ENCODE measurements at regions not wholly inside any gene's neighbourhood (a gene's known extent, or its start where the extent isn't known, plus 50 kb on each side); places are given as distances from the start of the nearest gene placed in this dataset.
A peak's percentile ranks its signal among the peaks of the same experiment; 100 is the strongest.
"Not testable (repeated sequence)": the region's sequence is repeated elsewhere in the genome, so short reads cannot be mapped to it uniquely, and the experiment has no call there.

- DNase-seq, result no peak
These were observed 77.0 kb downstream of the CCDC71L start for GRCh38 chr7:106583706-106584690.

- DNase-seq, result no peak
These were observed 77.9 kb downstream of the CCDC71L start for GRCh38 chr7:106583100-106583499.

GRCh38 chr7:106582365-106582764 is 78.6 kb downstream of the CCDC71L start:
- no peak for DNase-seq

- not testable (repeated sequence) for DNase-seq
These were observed 81.9 kb downstream of the CCDC71L start for GRCh38 chr7:106579086-106579485.

- DNase-seq, result no peak
These were observed 85.7 kb downstream of the CCDC71L start for GRCh38 chr7:106575138-106575823.

- DNase-seq, result no peak
These were observed 87.2 kb downstream of the CCDC71L start for GRCh38 chr7:106573738-106574137.

- no peak for DNase-seq
These were observed 87.8 kb downstream of the CCDC71L start for GRCh38 chr7:106573125-106573663.

- DNase-seq, result no peak
These were observed 88.4 kb downstream of the CCDC71L start for GRCh38 chr7:106572394-106573124.

- DNase-seq, result no peak
These were observed 89.4 kb downstream of the CCDC71L start for GRCh38 chr7:106571563-106571962.

GRCh38 chr7:106570948-106571418 is 90.0 kb downstream of the CCDC71L start:
- DNase-seq, result no peak

GRCh38 chr7:106570146-106570545 is 90.8 kb downstream of the CCDC71L start:
- no peak for DNase-seq

GRCh38 chr7:106569500-106569929 is 91.4 kb downstream of the CCDC71L start:
- DNase-seq, result no peak

GRCh38 chr7:106568680-106569499 is 92.1 kb downstream of the CCDC71L start:
- DNase-seq, result peak; percentile 73

- DNase-seq, result no peak
These were observed 92.8 kb downstream of the CCDC71L start for GRCh38 chr7:106568002-106568679.

GRCh38 chr7:106567204-106568001 is 93.6 kb downstream of the CCDC71L start:
- not testable (repeated sequence) for DNase-seq

- DNase-seq, result no peak
These were observed 94.3 kb downstream of the CCDC71L start for GRCh38 chr7:106566672-106567071.

GRCh38 chr7:106566196-106566595 is 94.8 kb downstream of the CCDC71L start:
- no peak for DNase-seq

GRCh38 chr7:106565428-106565827 is 95.5 kb downstream of the CCDC71L start:
- no peak for DNase-seq

- no peak for DNase-seq
These were observed 97.3 kb downstream of the CCDC71L start for GRCh38 chr7:106563466-106564150.
